HK-2 (cell line): ENCODE measurements at regions not wholly inside any gene's neighbourhood (a gene's known extent, or its start where the extent isn't known, plus 50 kb on each side); places are given as distances from the start of the nearest gene placed in this dataset.

Experiments
- DNase-seq: peaks from one replicate; pipeline ENCODE4 v3.0.0-alpha.2; 2018; ENCODE audit not compliant: unreplicated experiment

- no peak for DNase-seq
Observed at GRCh38 chr6:77979204-77979603, 326.4 kb downstream of the MEI4 start.

GRCh38 chr6:77986380-77987034, 333.7 kb downstream of the MEI4 start:
- no peak for DNase-seq

GRCh38 chr6:77987035-77987384, 334.2 kb downstream of the MEI4 start:
- DNase-seq, result no peak

- DNase-seq, result no peak
Observed at GRCh38 chr6:78010130-78010529, 357.3 kb downstream of the MEI4 start.

- DNase-seq, result no peak
Observed at GRCh38 chr6:78020586-78020985, 367.7 kb downstream of the MEI4 start.

GRCh38 chr6:78025502-78025901, 372.7 kb downstream of the MEI4 start:
- DNase-seq, result no peak

DNA sequence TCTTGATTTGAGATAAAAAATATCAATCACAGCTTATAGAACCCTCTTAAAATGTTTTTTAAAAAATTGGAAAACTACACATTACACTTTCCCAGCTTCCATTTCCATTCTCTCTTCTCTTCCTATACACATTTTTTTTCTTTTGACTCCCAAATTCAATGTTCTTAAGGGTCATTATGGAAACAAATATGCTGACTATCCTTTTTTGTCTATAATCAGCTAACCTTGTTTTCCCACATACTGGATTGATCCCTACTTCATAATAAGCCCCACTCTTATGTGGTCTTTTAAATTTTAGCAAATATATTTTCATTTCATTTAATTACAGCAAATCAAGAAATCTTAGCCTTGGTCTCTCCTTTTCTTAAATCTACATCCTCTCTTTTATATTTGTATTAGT, 378.4 kb downstream of the MEI4 start:
- DNase-seq, result no peak

GRCh38 chr6:78059171-78059570, 406.3 kb downstream of the MEI4 start:
- DNase-seq, result no peak

GRCh38 chr6:78062993-78063392, 410.2 kb downstream of the MEI4 start:
- DNase-seq, result no peak

GRCh38 chr6:78076371-78076770, 423.5 kb downstream of the MEI4 start:
- DNase-seq, result no peak

- no peak for DNase-seq
Observed at GRCh38 chr6:78089531-78089930, 436.7 kb downstream of the MEI4 start.

DNA sequence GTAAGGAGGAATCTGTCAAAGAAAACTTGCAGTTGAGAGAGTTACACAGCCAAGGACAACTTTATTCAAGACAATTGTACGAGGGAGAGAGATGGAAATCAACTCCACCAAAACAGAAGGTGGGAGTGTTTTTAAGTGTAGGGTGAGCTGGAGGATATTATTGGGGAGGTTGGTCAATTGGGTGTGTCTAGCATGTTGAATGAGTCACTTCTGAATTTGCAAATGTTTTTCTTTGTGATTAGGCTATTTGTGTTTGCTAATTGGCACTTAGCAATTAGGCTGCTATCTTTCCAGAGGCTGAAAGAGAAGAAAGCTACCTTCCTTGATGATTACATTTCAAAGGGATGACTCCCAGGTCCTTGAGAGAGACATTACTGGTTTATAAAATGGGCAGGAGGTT, 441.1 kb downstream of the MEI4 start:
- no peak for DNase-seq

DNA sequence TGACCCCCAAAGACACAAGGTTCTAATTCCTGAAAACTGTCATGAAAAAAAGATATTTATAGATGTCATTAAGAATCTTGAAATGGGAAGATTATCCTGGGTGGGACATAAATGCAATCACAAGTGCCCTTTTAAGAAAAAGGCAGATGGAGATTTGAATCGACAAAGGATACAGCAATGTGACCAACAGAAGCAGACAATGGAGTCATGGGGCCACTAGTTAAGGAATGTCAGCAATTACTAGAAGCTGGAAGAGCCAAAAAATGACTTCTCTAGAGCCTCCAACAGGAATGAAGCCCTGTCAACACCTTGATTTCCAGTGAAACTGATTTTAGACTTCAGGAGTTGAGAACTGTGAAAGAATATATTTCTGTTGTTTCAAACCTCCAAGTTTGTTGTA, 448.5 kb downstream of the MEI4 start:
- no peak for DNase-seq

DNA sequence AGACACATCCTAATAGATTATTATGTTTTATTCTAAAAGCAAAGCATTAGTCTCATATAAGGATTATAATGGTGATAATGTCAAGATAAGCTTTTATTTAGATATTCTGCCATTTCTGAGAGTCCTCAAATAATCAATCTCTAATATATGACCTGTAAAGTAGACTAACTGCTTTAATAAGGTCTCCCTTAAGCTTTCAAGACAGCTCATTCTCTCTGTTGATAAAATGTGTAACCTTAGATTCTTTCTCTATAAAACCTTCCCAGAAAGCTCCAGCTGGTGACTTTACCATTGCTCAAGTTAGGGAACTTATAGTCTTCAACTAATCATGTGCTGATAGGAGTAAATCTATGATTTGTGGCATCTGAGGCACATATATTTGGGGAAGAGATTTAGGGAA, 457.8 kb downstream of the MEI4 start:
- no peak for DNase-seq

GRCh38 chr6:78117966-78118365, 465.1 kb downstream of the MEI4 start:
- no peak for DNase-seq

GRCh38 chr6:78131521-78131920, 478.7 kb downstream of the MEI4 start:
- no peak for DNase-seq

DNA sequence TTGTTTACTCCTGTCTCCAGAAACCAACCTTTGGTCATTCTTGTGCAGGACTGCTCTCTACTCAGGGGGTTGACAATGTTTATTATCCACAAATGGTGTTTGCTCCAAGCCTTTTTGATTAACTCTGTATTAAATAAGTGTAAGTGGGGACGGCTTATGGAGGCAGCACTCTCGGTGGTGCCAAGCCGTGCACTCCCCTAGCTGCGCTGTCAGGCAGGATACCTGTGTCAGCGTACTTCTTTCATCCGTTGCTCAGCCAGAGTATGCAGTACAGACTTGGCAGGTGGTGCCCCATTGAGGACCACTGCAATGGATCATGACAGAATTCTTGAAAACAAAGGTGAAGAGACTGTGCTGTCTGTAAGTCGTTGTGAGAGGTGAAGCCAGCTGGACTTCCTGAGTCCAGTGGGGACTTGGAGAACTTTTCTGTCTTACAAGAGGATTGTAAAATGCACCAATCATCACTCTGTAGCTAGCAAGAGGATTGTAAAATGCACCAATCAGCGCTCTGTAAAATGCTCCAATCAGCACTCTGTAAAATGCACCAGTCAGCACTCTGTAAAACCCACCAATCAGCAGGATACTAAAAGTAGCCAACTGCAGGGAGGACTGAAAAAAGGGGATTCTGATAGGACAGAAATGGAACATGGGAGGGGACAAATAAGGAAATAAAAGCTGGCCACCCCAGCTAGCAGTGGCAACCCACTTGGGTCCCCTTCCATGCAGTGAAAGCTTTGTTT, 480.0 kb downstream of the MEI4 start:
- no peak for DNase-seq

GRCh38 chr6:78150425-78150824, 497.6 kb downstream of the MEI4 start:
- no peak for DNase-seq

- no peak for DNase-seq
Observed at GRCh38 chr6:78153976-78154375, 501.1 kb downstream of the MEI4 start.

DNA sequence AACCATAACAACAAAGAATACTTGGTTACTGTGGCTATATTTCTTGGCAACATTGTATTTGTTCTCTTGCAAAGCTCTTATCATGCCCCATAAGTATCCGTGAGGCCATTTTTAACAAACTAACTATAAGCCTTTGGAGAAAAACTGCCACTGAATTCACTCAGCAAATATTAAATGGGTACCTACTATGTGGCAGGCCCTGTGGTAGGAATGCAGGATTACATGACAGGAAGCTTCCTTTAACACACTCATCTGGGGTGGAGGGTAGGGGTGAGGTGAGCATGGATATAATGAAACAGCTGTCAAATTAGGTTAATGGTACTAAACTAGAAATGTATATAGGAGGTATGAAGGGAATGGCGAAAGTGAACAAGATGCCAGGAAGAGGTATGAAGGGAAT, 504.8 kb downstream of the MEI4 start:
- no peak for DNase-seq

DNA sequence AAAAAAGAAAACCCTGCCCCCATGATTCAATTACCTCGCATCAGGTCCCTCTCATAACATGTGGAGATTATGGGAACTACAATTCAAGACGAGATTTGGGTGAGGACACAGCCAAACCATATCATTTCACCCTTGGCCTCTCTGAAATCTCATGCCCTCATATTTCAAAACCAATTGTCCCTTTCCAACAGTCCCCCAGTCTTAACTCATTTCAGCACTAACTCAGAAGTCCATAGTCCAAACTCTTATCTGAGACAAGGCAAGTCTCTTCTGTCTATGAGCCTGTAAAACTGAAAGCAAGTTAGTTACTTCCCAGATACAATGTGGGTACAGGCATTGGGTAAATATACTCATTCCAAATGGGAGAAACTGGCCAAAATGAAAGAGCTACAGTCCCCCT, 536.1 kb downstream of the MEI4 start:
- DNase-seq, result no peak

GRCh38 chr6:78192057-78192456, 539.2 kb downstream of the MEI4 start:
- no peak for DNase-seq

DNA sequence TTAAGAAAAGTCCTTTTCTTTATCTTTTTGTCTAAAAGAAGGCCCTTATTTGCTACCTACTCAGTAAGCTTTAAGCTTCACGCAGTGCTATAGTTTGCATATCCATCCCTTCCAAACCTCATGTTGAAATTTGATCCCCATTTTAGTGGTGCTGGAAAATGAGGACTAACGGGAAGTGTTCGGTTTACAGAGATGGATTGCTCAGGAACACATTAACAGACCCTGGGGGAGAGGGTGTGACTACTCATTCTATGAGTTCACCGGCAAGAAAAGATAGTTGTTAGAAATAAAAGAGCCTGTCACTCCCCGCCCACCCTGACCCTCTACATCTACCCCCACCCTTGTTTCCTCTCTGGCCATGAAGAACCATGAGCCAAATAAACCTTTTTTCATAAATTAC, 546.2 kb downstream of the MEI4 start:
- no peak for DNase-seq

- DNase-seq, result no peak
Observed at GRCh38 chr6:78222226-78222625, 569.4 kb downstream of the MEI4 start.
